Liver (tissue), 8 donors: ENCODE measurements at regions not wholly inside any gene's neighbourhood (a gene's known extent, or its start where the extent isn't known, plus 50 kb on each side); places are given as distances from the start of the nearest gene placed in this dataset.

Experiments
- DNase-seq: peaks from one replicate; pipeline ENCODE4 v3.0.0-alpha.2; 2017; ENCODE audit warnings: low spot score
- H3K27ac ChIP-seq, 2 donors: one replicate each; pipeline ENCODE4 v1.7.0; 2013; ENCODE audit warnings: inconsistent platforms in 2 of 2, low read length in 2 of 2, control low read depth in 1 of 2, low read depth in 1 of 2, mild to moderate bottlenecking in 1 of 2
- H3K27me3 ChIP-seq, 4 donors: one replicate each; pipeline versions ENCODE4 v1.6.1 to v1.7.0; 2013; ENCODE audit warnings: low read length in 3 of 4, inconsistent platforms in 1 of 4, mild to moderate bottlenecking in 1 of 4, moderate library complexity in 1 of 4; ENCODE audit not compliant: control insufficient read depth in 4 of 4, insufficient read depth in 4 of 4
- H3K36me3 ChIP-seq, 4 donors: one replicate each; pipeline versions ENCODE4 v1.6.1 to v1.7.0; 2013; ENCODE audit warnings: low read length in 3 of 4, mild to moderate bottlenecking in 3 of 4, low read depth in 1 of 4, moderate library complexity in 1 of 4; ENCODE audit not compliant: control insufficient read depth in 4 of 4, insufficient read depth in 3 of 4
- H3K4me1 ChIP-seq, 4 donors: one replicate each; pipeline versions ENCODE4 v1.6.1 to v1.7.0; 2013; ENCODE audit warnings: low read length in 3 of 4, mild to moderate bottlenecking in 3 of 4, moderate library complexity in 1 of 4; ENCODE audit not compliant: control insufficient read depth in 4 of 4, insufficient read depth in 4 of 4
- H3K4me3 ChIP-seq, 3 donors: one replicate each; pipeline versions ENCODE4 v1.6.1 to v1.7.0; 2013; ENCODE audit warnings: low read length in 3 of 3, control low read depth in 1 of 3, low read depth in 1 of 3, mild to moderate bottlenecking in 1 of 3
- H3K9ac ChIP-seq, 2 donors: one replicate each; pipeline ENCODE4 v1.7.0; 2013; ENCODE audit warnings: low read length in 2 of 2, mild to moderate bottlenecking in 2 of 2, moderate library complexity in 2 of 2, control low read depth in 1 of 2, low read depth in 1 of 2
- H3K9me3 ChIP-seq, 4 donors: one replicate each; pipeline versions ENCODE4 v1.6.1 to v1.7.0; 2013; ENCODE audit warnings: low read length in 3 of 4; ENCODE audit not compliant: control insufficient read depth in 4 of 4
- EGR1 ChIP-seq, 2 donors: IDR thresholded peaks; 2 replicates each; pipeline ENCODE4 v1.6.1; 2016 to 2018; ENCODE audit warnings: antibody characterized with exemption in 2 of 2, low read depth in 2 of 2
- FOXA1 ChIP-seq: IDR thresholded peaks from 2 replicates; pipeline ENCODE4 v1.6.1; 2016; ENCODE audit warnings: antibody characterized with exemption
- FOXA2 ChIP-seq: IDR thresholded peaks from 2 replicates; pipeline ENCODE4 v1.6.1; 2016; ENCODE audit warnings: antibody characterized with exemption
- GABPA ChIP-seq, 2 donors: IDR thresholded peaks in 1 of 2; conservative IDR thresholded peaks in 1 of 2; 2 replicates each; pipeline ENCODE4 v1.6.1; 2016; ENCODE audit warnings: antibody characterized with exemption in 2 of 2, mild to moderate bottlenecking in 1 of 2, moderate library complexity in 1 of 2
- HNF4A ChIP-seq, 2 donors: conservative IDR thresholded peaks; 2 replicates each; pipeline ENCODE4 v1.6.1; 2016; ENCODE audit warnings: antibody characterized with exemption in 2 of 2, mild to moderate bottlenecking in 2 of 2
- HNF4G ChIP-seq: IDR thresholded peaks from 2 replicates; pipeline ENCODE4 v1.6.1; 2016; ENCODE audit warnings: antibody characterized with exemption
- JUND ChIP-seq, 2 donors: IDR thresholded peaks; 2 replicates each; pipeline ENCODE4 v1.6.1; 2016; ENCODE audit warnings: antibody characterized with exemption in 2 of 2
- NR2F2 ChIP-seq: IDR thresholded peaks from 2 replicates; pipeline ENCODE4 v1.6.1; 2016; ENCODE audit warnings: antibody characterized with exemption
- RAD21 ChIP-seq, 2 donors: IDR thresholded peaks; 2 replicates each; pipeline ENCODE4 v1.6.1; 2016; ENCODE audit warnings: antibody characterized with exemption in 2 of 2, mild to moderate bottlenecking in 2 of 2
- RXRA ChIP-seq, 2 donors: IDR thresholded peaks; 2 replicates each; pipeline ENCODE4 v1.6.1; 2017 to 2018; ENCODE audit warnings: antibody characterized with exemption in 2 of 2, mild to moderate bottlenecking in 1 of 2
- SP1 ChIP-seq: IDR thresholded peaks from 2 replicates; pipeline ENCODE4 v1.6.1; 2018; ENCODE audit warnings: antibody characterized with exemption, mild to moderate bottlenecking
- TAF1 ChIP-seq: conservative IDR thresholded peaks from 2 replicates; pipeline ENCODE4 v1.6.1; 2016; ENCODE audit warnings: antibody characterized with exemption, mild to moderate bottlenecking
- YY1 ChIP-seq: IDR thresholded peaks from 2 replicates; pipeline ENCODE4 v1.6.1; 2016; ENCODE audit warnings: antibody characterized with exemption, mild to moderate bottlenecking
- WGBS: extraction: QIAGEN DNeasy Blood & Tissue Kit; methylation state at CpG from one replicate; pipeline ENCODE4 v1.1.7; 2013; 5-methylcytosine and 5-hydroxymethylcytosine counted together
- TF ChIP-seq, protein P1 (sequence below): IDR thresholded peaks from 2 replicates; pipeline ENCODE4 v1.6.1; 2016; ENCODE audit warnings: antibody characterized with exemption
- TF ChIP-seq, protein P2 (sequence below): fragments of 150-350 bp; IDR thresholded peaks from 2 replicates; pipeline ENCODE4 v1.5.1; 2017; ENCODE audit warnings: improper control_type of control experiment, low read depth, low read length; ENCODE audit not compliant: missing input control
- TF ChIP-seq, protein P3 (sequence below): IDR thresholded peaks from 2 replicates; pipeline ENCODE4 v1.6.1; 2016; ENCODE audit warnings: antibody characterized with exemption
- TF ChIP-seq, protein P4 (sequence below): IDR thresholded peaks from 2 replicates; pipeline ENCODE4 v1.6.1; 2016; ENCODE audit warnings: antibody characterized with exemption
- TF ChIP-seq, protein P5 (sequence below): IDR thresholded peaks from 2 replicates; pipeline ENCODE4 v1.6.1; 2016; ENCODE audit warnings: antibody characterized with exemption, mild to moderate bottlenecking
- donor health status: healthy.
- donor health status: healthy.
- donor health status: healthy.
- donor health status: healthy.
- donor health status: healthy.

DNA sequence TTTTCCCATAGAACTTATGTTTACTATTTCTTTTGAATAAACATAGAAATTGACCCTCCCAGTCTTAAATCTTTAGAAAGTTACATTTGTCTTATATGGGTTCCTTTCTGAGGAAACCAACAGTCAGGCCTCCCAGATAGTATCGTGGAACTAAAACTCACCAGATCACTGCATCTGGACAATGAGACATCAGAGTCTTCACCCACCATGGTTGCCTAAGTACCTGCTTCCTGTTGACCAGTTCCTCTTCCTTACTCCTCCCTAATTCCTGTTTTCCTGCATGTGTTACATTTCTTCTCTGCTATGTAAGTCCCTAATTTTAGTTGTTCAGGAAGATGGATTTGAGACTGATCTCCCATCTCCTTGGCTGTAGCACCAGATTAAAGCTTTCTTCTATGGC is 462.2 kb downstream of the DIRAS2 start:
- H3K27me3 ChIP-seq: no peaks in the 10 kb centered on the region
- no peak for TF ChIP-seq FOXA1
- no peak for TF ChIP-seq TAF1
- TF ChIP-seq, protein P1, sequence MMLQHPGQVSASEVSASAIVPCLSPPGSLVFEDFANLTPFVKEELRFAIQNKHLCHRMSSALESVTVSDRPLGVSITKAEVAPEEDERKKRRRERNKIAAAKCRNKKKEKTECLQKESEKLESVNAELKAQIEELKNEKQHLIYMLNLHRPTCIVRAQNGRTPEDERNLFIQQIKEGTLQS: no peak
- TF ChIP-seq, protein P2, sequence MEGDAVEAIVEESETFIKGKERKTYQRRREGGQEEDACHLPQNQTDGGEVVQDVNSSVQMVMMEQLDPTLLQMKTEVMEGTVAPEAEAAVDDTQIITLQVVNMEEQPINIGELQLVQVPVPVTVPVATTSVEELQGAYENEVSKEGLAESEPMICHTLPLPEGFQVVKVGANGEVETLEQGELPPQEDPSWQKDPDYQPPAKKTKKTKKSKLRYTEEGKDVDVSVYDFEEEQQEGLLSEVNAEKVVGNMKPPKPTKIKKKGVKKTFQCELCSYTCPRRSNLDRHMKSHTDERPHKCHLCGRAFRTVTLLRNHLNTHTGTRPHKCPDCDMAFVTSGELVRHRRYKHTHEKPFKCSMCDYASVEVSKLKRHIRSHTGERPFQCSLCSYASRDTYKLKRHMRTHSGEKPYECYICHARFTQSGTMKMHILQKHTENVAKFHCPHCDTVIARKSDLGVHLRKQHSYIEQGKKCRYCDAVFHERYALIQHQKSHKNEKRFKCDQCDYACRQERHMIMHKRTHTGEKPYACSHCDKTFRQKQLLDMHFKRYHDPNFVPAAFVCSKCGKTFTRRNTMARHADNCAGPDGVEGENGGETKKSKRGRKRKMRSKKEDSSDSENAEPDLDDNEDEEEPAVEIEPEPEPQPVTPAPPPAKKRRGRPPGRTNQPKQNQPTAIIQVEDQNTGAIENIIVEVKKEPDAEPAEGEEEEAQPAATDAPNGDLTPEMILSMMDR: no peak
- TF ChIP-seq NR2F2: no peak
- no peak for TF ChIP-seq RAD21 (IDR thresholded peaks at IDR 0.05)
- no peak for TF ChIP-seq RXRA (IDR thresholded peaks at IDR 0.05)
- TF ChIP-seq JUND (IDR thresholded peaks at IDR 0.05): no peak
- no peak for TF ChIP-seq SP1
- TF ChIP-seq, protein P3, sequence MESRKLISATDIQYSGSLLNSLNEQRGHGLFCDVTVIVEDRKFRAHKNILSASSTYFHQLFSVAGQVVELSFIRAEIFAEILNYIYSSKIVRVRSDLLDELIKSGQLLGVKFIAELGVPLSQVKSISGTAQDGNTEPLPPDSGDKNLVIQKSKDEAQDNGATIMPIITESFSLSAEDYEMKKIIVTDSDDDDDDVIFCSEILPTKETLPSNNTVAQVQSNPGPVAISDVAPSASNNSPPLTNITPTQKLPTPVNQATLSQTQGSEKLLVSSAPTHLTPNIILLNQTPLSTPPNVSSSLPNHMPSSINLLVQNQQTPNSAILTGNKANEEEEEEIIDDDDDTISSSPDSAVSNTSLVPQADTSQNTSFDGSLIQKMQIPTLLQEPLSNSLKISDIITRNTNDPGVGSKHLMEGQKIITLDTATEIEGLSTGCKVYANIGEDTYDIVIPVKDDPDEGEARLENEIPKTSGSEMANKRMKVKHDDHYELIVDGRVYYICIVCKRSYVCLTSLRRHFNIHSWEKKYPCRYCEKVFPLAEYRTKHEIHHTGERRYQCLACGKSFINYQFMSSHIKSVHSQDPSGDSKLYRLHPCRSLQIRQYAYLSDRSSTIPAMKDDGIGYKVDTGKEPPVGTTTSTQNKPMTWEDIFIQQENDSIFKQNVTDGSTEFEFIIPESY: no peak
- TF ChIP-seq HNF4G: no peak
- TF ChIP-seq EGR1 (IDR thresholded peaks at IDR 0.05; ENCODE audit: low read depth in 2 of 2): no peak
- no peak for TF ChIP-seq GABPA (IDR thresholded peaks at IDR 0.05 in 1 of 2, conservative IDR thresholded peaks at IDR 0.05 in 1 of 2)
- no peak for TF ChIP-seq FOXA2
- TF ChIP-seq, protein P4, sequence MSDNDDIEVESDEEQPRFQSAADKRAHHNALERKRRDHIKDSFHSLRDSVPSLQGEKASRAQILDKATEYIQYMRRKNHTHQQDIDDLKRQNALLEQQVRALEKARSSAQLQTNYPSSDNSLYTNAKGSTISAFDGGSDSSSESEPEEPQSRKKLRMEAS: no peak
- no peak for TF ChIP-seq YY1
- TF ChIP-seq, protein P5, sequence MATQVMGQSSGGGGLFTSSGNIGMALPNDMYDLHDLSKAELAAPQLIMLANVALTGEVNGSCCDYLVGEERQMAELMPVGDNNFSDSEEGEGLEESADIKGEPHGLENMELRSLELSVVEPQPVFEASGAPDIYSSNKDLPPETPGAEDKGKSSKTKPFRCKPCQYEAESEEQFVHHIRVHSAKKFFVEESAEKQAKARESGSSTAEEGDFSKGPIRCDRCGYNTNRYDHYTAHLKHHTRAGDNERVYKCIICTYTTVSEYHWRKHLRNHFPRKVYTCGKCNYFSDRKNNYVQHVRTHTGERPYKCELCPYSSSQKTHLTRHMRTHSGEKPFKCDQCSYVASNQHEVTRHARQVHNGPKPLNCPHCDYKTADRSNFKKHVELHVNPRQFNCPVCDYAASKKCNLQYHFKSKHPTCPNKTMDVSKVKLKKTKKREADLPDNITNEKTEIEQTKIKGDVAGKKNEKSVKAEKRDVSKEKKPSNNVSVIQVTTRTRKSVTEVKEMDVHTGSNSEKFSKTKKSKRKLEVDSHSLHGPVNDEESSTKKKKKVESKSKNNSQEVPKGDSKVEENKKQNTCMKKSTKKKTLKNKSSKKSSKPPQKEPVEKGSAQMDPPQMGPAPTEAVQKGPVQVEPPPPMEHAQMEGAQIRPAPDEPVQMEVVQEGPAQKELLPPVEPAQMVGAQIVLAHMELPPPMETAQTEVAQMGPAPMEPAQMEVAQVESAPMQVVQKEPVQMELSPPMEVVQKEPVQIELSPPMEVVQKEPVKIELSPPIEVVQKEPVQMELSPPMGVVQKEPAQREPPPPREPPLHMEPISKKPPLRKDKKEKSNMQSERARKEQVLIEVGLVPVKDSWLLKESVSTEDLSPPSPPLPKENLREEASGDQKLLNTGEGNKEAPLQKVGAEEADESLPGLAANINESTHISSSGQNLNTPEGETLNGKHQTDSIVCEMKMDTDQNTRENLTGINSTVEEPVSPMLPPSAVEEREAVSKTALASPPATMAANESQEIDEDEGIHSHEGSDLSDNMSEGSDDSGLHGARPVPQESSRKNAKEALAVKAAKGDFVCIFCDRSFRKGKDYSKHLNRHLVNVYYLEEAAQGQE: no peak
- no peak for TF ChIP-seq HNF4A (conservative IDR thresholded peaks at IDR 0.05)
- DNase-seq: no peak
- 74% methylated on average over 1 of the region's 1 CpG for WGBS
- no peaks in the 10 kb centered on the region for H3K4me1 ChIP-seq
- no peaks in the 10 kb centered on the region for H3K9me3 ChIP-seq
- H3K36me3 ChIP-seq: no peaks in the 10 kb centered on the region
- no peak overlapping the region for H3K9ac ChIP-seq
- no peak overlapping the region for H3K4me3 ChIP-seq
- no peak overlapping the region for H3K27ac ChIP-seq
